Astrocyte of the cerebellum (primary cell): ENCODE measurements at regions not wholly inside any gene's neighbourhood (a gene's known extent, or its start where the extent isn't known, plus 50 kb on each side); places are given as distances from the start of the nearest gene placed in this dataset.

Experiments
- DNase-seq: peaks from one replicate; pipeline ENCODE4 v3.0.0-alpha.2; 2011; ENCODE audit warnings: low read depth
- H3K4me3 ChIP-seq: 2 replicates; pipeline ENCODE4 v1.5.1; 2011; ENCODE audit warnings: mild to moderate bottlenecking, low read depth, low read length, moderate library complexity
- CTCF ChIP-seq: IDR thresholded peaks from 2 replicates; pipeline ENCODE4 v1.5.1; 2012; ENCODE audit warnings: low read length, low read depth, moderate library complexity, mild to moderate bottlenecking; ENCODE audit errors: missing control alignments
- in situ Hi-C: cut with HindIII; loops from 2 replicates; pipeline ENCODE4 v1.10.0; 2017; ENCODE audit warnings: low sequenced_read_pairs

GRCh38 chr4:64969081-64969480 lies 559.8 kb upstream of the TECRL start:
- no peak for DNase-seq
- TF ChIP-seq CTCF: no peak
- H3K4me3 ChIP-seq: no peak overlapping the region
- in situ Hi-C loops: no loop called here

- DNase-seq: no peak
- no peak for TF ChIP-seq CTCF
- H3K4me3 ChIP-seq: no peak overlapping the region
- in situ Hi-C loops: no loop called here
Observed at GRCh38 chr4:64967286-64967685, 558.0 kb upstream of the TECRL start.

- H3K4me3 ChIP-seq: no peak overlapping the region
- in situ Hi-C loops: no loop called here
- no peak for DNase-seq
- no peak for TF ChIP-seq CTCF
Observed at GRCh38 chr4:64960516-64960915, 551.3 kb upstream of the TECRL start.

GRCh38 chr4:64940698-64941097 lies 531.4 kb upstream of the TECRL start:
- in situ Hi-C loops: no loop called here

GRCh38 chr4:64935469-64936001 lies 526.3 kb upstream of the TECRL start:
- in situ Hi-C loops: no loop called here
- no peak for TF ChIP-seq CTCF
- H3K4me3 ChIP-seq: no peak overlapping the region
- DNase-seq: no peak

More at GRCh38 chr4:64940698-64941097, 531.4 kb upstream of the TECRL start:
- peak; percentile 74 for DNase-seq
- TF ChIP-seq CTCF: no peak
- no peak overlapping the region for H3K4me3 ChIP-seq

GRCh38 chr4:64911846-64912245 lies 502.6 kb upstream of the TECRL start:
- in situ Hi-C loops: no loop called here
- DNase-seq: no peak
- H3K4me3 ChIP-seq: no peak overlapping the region
- TF ChIP-seq CTCF: no peak

- no peak for DNase-seq
- in situ Hi-C loops: no loop called here
Observed at GRCh38 chr4:64903986-64904385, 494.7 kb upstream of the TECRL start.

More at GRCh38 chr4:64903986-64904385, 494.7 kb upstream of the TECRL start:
- H3K4me3 ChIP-seq: no peak overlapping the region
- TF ChIP-seq CTCF: no peak
